ENCODE measurements at regions not wholly inside any gene's neighbourhood (a gene's known extent, or its start where the extent isn't known, plus 50 kb on each side); places are given as distances from the start of the nearest gene placed in this dataset.

GRCh38 chr9:126556560-126557250 is 57.0 kb upstream of the LMX1B start:
- no peak for DNase-seq (ENCODE audit: low spot score)

GRCh38 chr9:126558051-126558665 is 55.6 kb upstream of the LMX1B start:
- peak; percentile 27 for DNase-seq (ENCODE audit: low spot score)

GRCh38 chr9:126559296-126559695 is 54.4 kb upstream of the LMX1B start:
- no peak for DNase-seq (ENCODE audit: low spot score)

- no peak for DNase-seq (ENCODE audit: low spot score)
Observed at GRCh38 chr9:126561582-126561981, 52.1 kb upstream of the LMX1B start.

- DNase-seq (ENCODE audit: low spot score): no peak
Observed at GRCh38 chr9:126563556-126563955, 50.2 kb upstream of the LMX1B start.

Data from H4 (cell line).